A673 (cell line): ENCODE measurements at regions not wholly inside any gene's neighbourhood (a gene's known extent, or its start where the extent isn't known, plus 50 kb on each side); places are given as distances from the start of the nearest gene placed in this dataset.

Experiments
- BruUV-seq: library from RNA; stranded (reverse); fragments of 400-500 nt; replicated peaks from 2 replicates; lab custom pipeline; 2021; lab: Mats Ljungman, UMichigan
- CTCF ChIA-PET: fragments of 300-600 bp; sonication (Branson Sonifier 250); formaldehyde crosslinking; loops from one replicate; lab custom pipeline; 2022; ENCODE audit warnings: antibody characterized with exemption; lab: Charles Lee
- POLR2A ChIA-PET: fragments of 300-600 bp; sonication (Branson Sonifier 250); formaldehyde crosslinking; loops from one replicate; lab custom pipeline; 2022; ENCODE audit warnings: antibody characterized with exemption; ENCODE audit not compliant: low non-redundant PET; lab: Charles Lee
- DNase-seq: peaks from one replicate; pipeline ENCODE4 v3.0.0-alpha.2; 2015; ENCODE audit warnings: low spot score
- H3K27ac ChIP-seq: fragments of 200-600 bp; sonication (generic); 2 replicates; pipeline ENCODE4 v1.5.1; 2016; ENCODE audit warnings: mixed run types, low read depth, mild to moderate bottlenecking, mixed read lengths, antibody characterized with exemption, low read length; ENCODE audit not compliant: poor library complexity, severe bottlenecking
- H3K27me3 ChIP-seq: fragments of 200-600 bp; sonication (generic); replicated peaks from 2 replicates; pipeline ENCODE4 v1.6.1; 2017; ENCODE audit warnings: mixed run types, low read depth, mild to moderate bottlenecking, mixed read lengths, antibody characterized with exemption, low read length; ENCODE audit not compliant: insufficient read depth, poor library complexity
- H3K36me3 ChIP-seq: fragments of 200-600 bp; sonication (generic); 2 replicates; pipeline ENCODE4 v1.6.1; 2016; ENCODE audit warnings: mixed run types, mild to moderate bottlenecking, mixed read lengths, antibody characterized with exemption, low read length; ENCODE audit not compliant: insufficient read depth, poor library complexity, severe bottlenecking
- H3K4me1 ChIP-seq: fragments of 200-600 bp; sonication (generic); 2 replicates; pipeline ENCODE4 v1.6.1; 2017; ENCODE audit warnings: mixed run types, mild to moderate bottlenecking, mixed read lengths, antibody characterized with exemption, low read length; ENCODE audit not compliant: insufficient read depth, poor library complexity, severe bottlenecking
- H3K4me3 ChIP-seq: fragments of 200-600 bp; sonication (generic); 2 replicates; pipeline ENCODE4 v1.5.1; 2016; ENCODE audit warnings: low read depth, mixed run types, mild to moderate bottlenecking, mixed read lengths, low read length; ENCODE audit not compliant: poor library complexity, severe bottlenecking
- H3K9me3 ChIP-seq: fragments of 200-600 bp; sonication (generic); 2 replicates; pipeline ENCODE4 v1.6.1; 2016; ENCODE audit warnings: mixed run types, low read depth, mild to moderate bottlenecking, mixed read lengths, antibody characterized with exemption, low read length; ENCODE audit not compliant: poor library complexity, severe bottlenecking
- EZH2 ChIP-seq: fragments of 200-600 bp; sonication (generic); IDR thresholded peaks from 2 replicates; pipeline ENCODE4 v1.6.1; 2017; ENCODE audit warnings: borderline replicate concordance, low read depth, mild to moderate bottlenecking, mixed read lengths, antibody characterized with exemption, low read length; ENCODE audit not compliant: poor library complexity, severe bottlenecking
- intact Hi-C: fragments of 100-400 bp; cut with micrococcal nuclease; formaldehyde crosslinking; loops from one replicate; pipeline ENCODE4 v1.10.0; 2022; ENCODE audit not compliant: unreplicated experiment
- TF ChIP-seq, protein P1 (sequence below): fragments of 300-800, 200-600 bp; sonication (generic); conservative IDR thresholded peaks from 2 replicates; pipeline ENCODE4 v1.5.1; 2017; ENCODE audit warnings: low read depth, mild to moderate bottlenecking, antibody characterized with exemption, low read length, moderate library complexity, mixed read lengths

DNA sequence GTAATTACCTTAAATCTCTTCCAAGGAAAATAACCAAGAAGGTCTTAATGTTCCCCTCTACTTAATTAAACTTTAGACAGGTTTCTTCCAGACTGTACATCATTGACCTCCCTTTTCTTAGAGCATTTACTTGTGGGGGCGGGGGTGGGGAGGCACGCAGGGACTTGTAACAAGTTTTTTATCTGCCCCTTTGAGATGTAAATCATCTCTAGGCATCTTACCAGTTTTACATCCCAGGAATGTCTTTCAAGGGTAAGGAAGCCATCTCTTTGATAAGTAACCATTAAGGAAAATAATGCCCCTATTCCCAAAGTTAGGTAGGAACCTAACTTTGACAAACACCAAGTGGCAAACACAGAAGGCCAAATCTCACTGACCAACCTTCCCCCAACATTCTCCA, 528.6 kb downstream of the SUCLA2 start:
- Histone ChIP-seq H3K9me3 (no peaks in the 10 kb centered on the region), H3K27ac (no peak overlapping the region), H3K4me3 (no peak overlapping the region), H3K36me3 (no peaks in the 10 kb centered on the region), H3K27me3 (peaks cover 12% of the 10 kb centered on the region), H3K4me1 (no peaks in the 10 kb centered on the region)
- ChIA-PET CTCF (no interaction called here), POLR2A (no interaction called here)
- intact Hi-C loops, result no loop called here
- BruUV-seq, result no TSS peak
- TF ChIP-seq, protein P1, sequence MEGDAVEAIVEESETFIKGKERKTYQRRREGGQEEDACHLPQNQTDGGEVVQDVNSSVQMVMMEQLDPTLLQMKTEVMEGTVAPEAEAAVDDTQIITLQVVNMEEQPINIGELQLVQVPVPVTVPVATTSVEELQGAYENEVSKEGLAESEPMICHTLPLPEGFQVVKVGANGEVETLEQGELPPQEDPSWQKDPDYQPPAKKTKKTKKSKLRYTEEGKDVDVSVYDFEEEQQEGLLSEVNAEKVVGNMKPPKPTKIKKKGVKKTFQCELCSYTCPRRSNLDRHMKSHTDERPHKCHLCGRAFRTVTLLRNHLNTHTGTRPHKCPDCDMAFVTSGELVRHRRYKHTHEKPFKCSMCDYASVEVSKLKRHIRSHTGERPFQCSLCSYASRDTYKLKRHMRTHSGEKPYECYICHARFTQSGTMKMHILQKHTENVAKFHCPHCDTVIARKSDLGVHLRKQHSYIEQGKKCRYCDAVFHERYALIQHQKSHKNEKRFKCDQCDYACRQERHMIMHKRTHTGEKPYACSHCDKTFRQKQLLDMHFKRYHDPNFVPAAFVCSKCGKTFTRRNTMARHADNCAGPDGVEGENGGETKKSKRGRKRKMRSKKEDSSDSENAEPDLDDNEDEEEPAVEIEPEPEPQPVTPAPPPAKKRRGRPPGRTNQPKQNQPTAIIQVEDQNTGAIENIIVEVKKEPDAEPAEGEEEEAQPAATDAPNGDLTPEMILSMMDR, result no peak
- no peak for TF ChIP-seq EZH2
- no peak for DNase-seq

DNA sequence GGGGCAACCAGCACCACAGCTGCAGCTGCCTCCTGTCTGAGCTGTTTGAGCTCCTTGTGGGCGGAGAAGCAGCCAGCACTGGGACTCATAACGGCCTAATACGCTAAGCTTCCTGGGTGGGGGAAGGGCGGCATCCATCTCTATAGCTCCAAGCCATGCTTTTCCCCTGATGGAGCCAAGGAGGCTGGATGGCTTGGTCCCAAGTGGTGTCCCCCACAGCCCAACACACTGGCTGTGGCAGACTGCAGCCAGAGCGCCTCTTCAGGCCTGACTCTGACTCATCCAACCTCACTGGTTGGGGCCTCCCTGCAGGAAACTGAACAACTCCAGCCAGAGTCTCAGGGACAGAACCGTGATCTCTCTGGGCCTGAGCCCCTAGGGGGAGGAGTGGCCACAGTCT, 537.3 kb downstream of the SUCLA2 start:
- TF ChIP-seq, protein P1, result no peak
- no peak for TF ChIP-seq EZH2
- intact Hi-C loops, result no loop called here
- H3K4me3 ChIP-seq, result no peak overlapping the region
- no peak overlapping the region for H3K27ac ChIP-seq
- no peaks in the 10 kb centered on the region for H3K9me3 ChIP-seq
- CTCF ChIA-PET, result no interaction called here
- DNase-seq, result no peak
- POLR2A ChIA-PET, result no interaction called here
- BruUV-seq, result no TSS peak
- H3K36me3 ChIP-seq, result no peaks in the 10 kb centered on the region
- no peaks in the 10 kb centered on the region for H3K27me3 ChIP-seq
- no peaks in the 10 kb centered on the region for H3K4me1 ChIP-seq

DNA sequence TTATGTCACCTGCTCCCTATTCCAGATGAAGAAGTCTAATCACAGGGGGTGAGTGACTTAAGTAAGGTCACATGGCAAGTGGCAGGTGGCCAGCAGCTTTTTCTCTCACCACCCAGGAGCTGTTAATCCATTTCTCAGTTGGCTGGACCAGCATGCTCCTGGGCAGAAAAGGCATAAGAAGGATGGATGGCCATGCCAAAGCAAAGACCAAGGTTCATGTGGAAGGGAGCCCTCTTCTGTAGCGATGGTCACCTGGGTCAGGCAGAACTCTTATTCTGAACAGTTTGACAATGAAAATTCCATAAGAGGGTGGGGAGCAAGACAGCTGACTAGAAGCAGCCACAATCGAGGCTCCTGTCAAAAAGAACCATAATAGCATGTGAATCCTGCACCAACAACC, 538.1 kb downstream of the SUCLA2 start:
- intact Hi-C loops, result no loop called here
- TF ChIP-seq, protein P1, result no peak
- TF ChIP-seq EZH2, result no peak
- H3K36me3 ChIP-seq, result no peaks in the 10 kb centered on the region
- POLR2A ChIA-PET, result no interaction called here
- DNase-seq, result no peak
- H3K27me3 ChIP-seq, result no peaks in the 10 kb centered on the region
- CTCF ChIA-PET, result no interaction called here
- no peaks in the 10 kb centered on the region for H3K9me3 ChIP-seq
- H3K4me3 ChIP-seq, result no peak overlapping the region
- no peak overlapping the region for H3K27ac ChIP-seq
- H3K4me1 ChIP-seq, result no peaks in the 10 kb centered on the region
- BruUV-seq, result no TSS peak
